Endothelial cell (in vitro differentiated cells): ENCODE measurements at regions not wholly inside any gene's neighbourhood (a gene's known extent, or its start where the extent isn't known, plus 50 kb on each side); places are given as distances from the start of the nearest gene placed in this dataset.

Experiments
- DNase-seq: peaks from one replicate; pipeline ENCODE4 v3.0.0; 2021; ENCODE audit warnings: low spot score
- H3K27ac Mint-ChIP-seq: one replicate; pipeline ENCODE4 v1.8.0; 2021; ENCODE audit warnings: mixed read lengths, inconsistent platforms; ENCODE audit not compliant: unreplicated experiment
- H3K27me3 Mint-ChIP-seq: one replicate; pipeline ENCODE4 v1.8.0; 2021; ENCODE audit warnings: mild to moderate bottlenecking, moderate library complexity, mixed read lengths, inconsistent platforms; ENCODE audit not compliant: unreplicated experiment
- H3K36me3 Mint-ChIP-seq: one replicate; pipeline ENCODE4 v1.8.0; 2021; ENCODE audit warnings: mild to moderate bottlenecking, low read depth, mixed read lengths, inconsistent platforms; ENCODE audit not compliant: unreplicated experiment
- H3K4me1 Mint-ChIP-seq: one replicate; pipeline ENCODE4 v1.8.0; 2021; ENCODE audit warnings: mild to moderate bottlenecking, mixed read lengths, inconsistent platforms; ENCODE audit not compliant: unreplicated experiment
- H3K4me3 Mint-ChIP-seq: one replicate; pipeline ENCODE4 v1.8.0; 2021; ENCODE audit warnings: mild to moderate bottlenecking, mixed read lengths, inconsistent platforms; ENCODE audit not compliant: unreplicated experiment
- H3K9me3 Mint-ChIP-seq: one replicate; pipeline ENCODE4 v1.8.0; 2021; ENCODE audit warnings: mixed read lengths, inconsistent platforms; ENCODE audit not compliant: unreplicated experiment
- CTCF ChIP-seq: fragments of 200-600 bp; sonication (generic); IDR thresholded peaks from one replicate; pipeline ENCODE4 v1.5.0; 2021; ENCODE audit warnings: antibody characterized with exemption; ENCODE audit not compliant: unreplicated experiment

GRCh38 chr1:199861020-199861795, 166.3 kb upstream of the NR5A2 start:
- no peaks in the 10 kb centered on the region for H3K36me3 Mint-ChIP-seq
- TF ChIP-seq CTCF = no peak
- H3K27me3 Mint-ChIP-seq = no peaks in the 10 kb centered on the region
- H3K4me3 Mint-ChIP-seq = peak overlapping the region; percentile 72
- H3K4me1 Mint-ChIP-seq = peaks cover 43% of the 10 kb centered on the region
- no peak for DNase-seq
- no peaks in the 10 kb centered on the region for H3K9me3 Mint-ChIP-seq
- peak overlapping the region; percentile 94 for H3K27ac Mint-ChIP-seq

- H3K27ac Mint-ChIP-seq = no peak overlapping the region
- no peaks in the 10 kb centered on the region for H3K27me3 Mint-ChIP-seq
- peaks cover 45% of the 10 kb centered on the region for H3K4me1 Mint-ChIP-seq
- H3K36me3 Mint-ChIP-seq = no peaks in the 10 kb centered on the region
- DNase-seq = no peak
- H3K4me3 Mint-ChIP-seq = no peak overlapping the region
- no peaks in the 10 kb centered on the region for H3K9me3 Mint-ChIP-seq
- TF ChIP-seq CTCF = no peak
Measured at GRCh38 chr1:199862047-199862446, 165.5 kb upstream of the NR5A2 start.

- H3K4me1 Mint-ChIP-seq = peaks cover 23% of the 10 kb centered on the region
- H3K4me3 Mint-ChIP-seq = no peak overlapping the region
- DNase-seq = no peak
- no peaks in the 10 kb centered on the region for H3K9me3 Mint-ChIP-seq
- TF ChIP-seq CTCF = no peak
- H3K36me3 Mint-ChIP-seq = no peaks in the 10 kb centered on the region
- H3K27ac Mint-ChIP-seq = peak overlapping the region; percentile 28
- H3K27me3 Mint-ChIP-seq = no peaks in the 10 kb centered on the region
Measured at GRCh38 chr1:199866210-199866617, 161.3 kb upstream of the NR5A2 start.

- Mint-ChIP-seq H3K36me3 (no peaks in the 10 kb centered on the region), H3K27ac (no peak overlapping the region), H3K4me1 (peaks cover 20% of the 10 kb centered on the region), H3K4me3 (no peak overlapping the region), H3K9me3 (no peaks in the 10 kb centered on the region), H3K27me3 (no peaks in the 10 kb centered on the region)
- peak; percentile 8 for DNase-seq
- TF ChIP-seq CTCF = no peak
Measured at GRCh38 chr1:199867601-199868000, 159.9 kb upstream of the NR5A2 start.

- DNase-seq = no peak
- Mint-ChIP-seq H3K27me3 (no peaks in the 10 kb centered on the region), H3K27ac (no peak overlapping the region), H3K4me3 (no peak overlapping the region), H3K4me1 (peaks cover 20% of the 10 kb centered on the region), H3K36me3 (no peaks in the 10 kb centered on the region), H3K9me3 (no peaks in the 10 kb centered on the region)
- TF ChIP-seq CTCF = no peak
Measured at GRCh38 chr1:199868777-199869176, 158.7 kb upstream of the NR5A2 start.
